Left ventricle myocardium inferior (tissue), 1 donor: ENCODE measurements at regions not wholly inside any gene's neighbourhood (a gene's known extent, or its start where the extent isn't known, plus 50 kb on each side); places are given as distances from the start of the nearest gene placed in this dataset.

ENCODE experiments used
- DNase-seq: peaks from one replicate; pipeline ENCODE4 v3.0.0-alpha.2; 2020
- H3K27ac ChIP-seq: fragments of 200-600 bp; replicated peaks from 2 replicates; pipeline ENCODE4 v1.8.0; 2021
- H3K27me3 ChIP-seq: fragments of 200-600 bp; 2 replicates; pipeline ENCODE4 v1.8.0; 2021; ENCODE audit warnings: low read depth
- H3K36me3 ChIP-seq: fragments of 200-600 bp; 2 replicates; pipeline ENCODE4 v1.8.0; 2021
- H3K4me1 ChIP-seq: fragments of 200-600 bp; 2 replicates; pipeline ENCODE4 v1.8.0; 2021
- H3K4me3 ChIP-seq: fragments of 200-600 bp; 2 replicates; pipeline ENCODE4 v1.8.0; 2021; ENCODE audit warnings: mild to moderate bottlenecking, moderate library complexity
- H3K9me3 ChIP-seq: fragments of 200-600 bp; replicated peaks from 2 replicates; pipeline ENCODE4 v1.8.0; 2021
- intact Hi-C: fragments of 100-400 bp; cut with micrococcal nuclease; formaldehyde crosslinking; loops from one replicate; pipeline ENCODE4 v1.11.0; 2022
- TF ChIP-seq, protein P1 (sequence below): fragments of 200-600 bp; IDR thresholded peaks from 2 replicates; pipeline ENCODE4 v1.8.0; 2021; ENCODE audit warnings: antibody characterized with exemption, mild to moderate bottlenecking, borderline replicate concordance
- donor health status: DM: no; HTN: yes; CAD: no; lungs with severe emphysema.

DNA sequence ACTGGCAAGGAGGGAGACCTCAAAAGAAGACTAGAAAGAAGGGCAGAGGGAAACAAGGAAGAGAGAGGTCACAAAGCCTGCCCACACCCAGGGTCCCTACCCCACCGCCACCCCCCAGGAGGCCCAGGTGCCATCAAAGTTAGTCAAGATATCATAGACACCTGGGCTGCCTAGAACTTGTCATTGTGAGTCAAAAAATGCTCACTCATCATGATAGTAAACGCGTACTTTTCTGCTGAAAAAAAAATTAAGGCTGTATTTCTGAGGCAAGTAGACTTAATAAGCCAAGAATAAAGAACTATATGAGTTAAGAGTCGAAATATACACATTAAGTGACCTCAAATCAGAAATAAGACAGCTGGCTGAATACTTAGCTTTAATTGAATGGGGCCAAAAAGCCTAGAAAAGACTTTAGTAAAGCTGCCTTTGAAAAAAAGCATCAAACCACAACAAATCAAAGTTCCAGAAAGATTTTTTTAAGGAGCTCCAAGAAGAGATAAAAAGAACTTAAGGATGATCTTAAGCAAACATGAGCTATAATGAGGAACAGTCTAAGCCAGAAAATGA is 415.5 kb upstream of the PPP2R3A start:
- Histone ChIP-seq H3K9me3 (no peaks in the 10 kb centered on the region), H3K4me3 (no peak overlapping the region), H3K27ac (no peak overlapping the region), H3K36me3 (no peaks in the 10 kb centered on the region), H3K27me3 (peaks cover 33% of the 10 kb centered on the region), H3K4me1 (no peaks in the 10 kb centered on the region)
- TF ChIP-seq, protein P1, sequence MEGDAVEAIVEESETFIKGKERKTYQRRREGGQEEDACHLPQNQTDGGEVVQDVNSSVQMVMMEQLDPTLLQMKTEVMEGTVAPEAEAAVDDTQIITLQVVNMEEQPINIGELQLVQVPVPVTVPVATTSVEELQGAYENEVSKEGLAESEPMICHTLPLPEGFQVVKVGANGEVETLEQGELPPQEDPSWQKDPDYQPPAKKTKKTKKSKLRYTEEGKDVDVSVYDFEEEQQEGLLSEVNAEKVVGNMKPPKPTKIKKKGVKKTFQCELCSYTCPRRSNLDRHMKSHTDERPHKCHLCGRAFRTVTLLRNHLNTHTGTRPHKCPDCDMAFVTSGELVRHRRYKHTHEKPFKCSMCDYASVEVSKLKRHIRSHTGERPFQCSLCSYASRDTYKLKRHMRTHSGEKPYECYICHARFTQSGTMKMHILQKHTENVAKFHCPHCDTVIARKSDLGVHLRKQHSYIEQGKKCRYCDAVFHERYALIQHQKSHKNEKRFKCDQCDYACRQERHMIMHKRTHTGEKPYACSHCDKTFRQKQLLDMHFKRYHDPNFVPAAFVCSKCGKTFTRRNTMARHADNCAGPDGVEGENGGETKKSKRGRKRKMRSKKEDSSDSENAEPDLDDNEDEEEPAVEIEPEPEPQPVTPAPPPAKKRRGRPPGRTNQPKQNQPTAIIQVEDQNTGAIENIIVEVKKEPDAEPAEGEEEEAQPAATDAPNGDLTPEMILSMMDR: no peak
- no peak for DNase-seq
- intact Hi-C loops: no loop called here

DNA sequence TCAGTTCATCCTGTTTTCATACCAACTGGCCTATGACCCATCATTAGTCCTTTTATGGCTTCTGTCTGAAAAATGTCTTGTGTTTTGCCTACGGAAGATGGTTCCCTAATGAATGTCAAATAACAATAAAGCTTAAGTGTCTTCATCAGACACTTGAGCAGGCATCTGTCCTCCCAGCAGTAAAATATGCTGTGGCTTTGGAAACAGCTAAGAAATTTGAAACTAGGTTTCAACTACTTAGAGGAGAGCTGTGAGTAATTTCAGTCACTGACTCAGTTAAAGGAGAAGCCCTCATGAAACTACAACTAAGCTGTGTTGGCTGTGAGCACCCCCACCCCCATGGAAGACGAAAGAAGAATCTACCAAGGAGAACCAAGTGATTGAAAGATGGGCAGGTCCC is 409.4 kb upstream of the PPP2R3A start:
- no peak overlapping the region for H3K27ac ChIP-seq
- no peak for DNase-seq
- H3K4me1 ChIP-seq: no peaks in the 10 kb centered on the region
- peaks cover 26% of the 10 kb centered on the region for H3K27me3 ChIP-seq
- no peaks in the 10 kb centered on the region for H3K9me3 ChIP-seq
- no peaks in the 10 kb centered on the region for H3K36me3 ChIP-seq
- TF ChIP-seq, protein P1: no peak
- H3K4me3 ChIP-seq: no peak overlapping the region
- intact Hi-C loops: no loop called here

DNA sequence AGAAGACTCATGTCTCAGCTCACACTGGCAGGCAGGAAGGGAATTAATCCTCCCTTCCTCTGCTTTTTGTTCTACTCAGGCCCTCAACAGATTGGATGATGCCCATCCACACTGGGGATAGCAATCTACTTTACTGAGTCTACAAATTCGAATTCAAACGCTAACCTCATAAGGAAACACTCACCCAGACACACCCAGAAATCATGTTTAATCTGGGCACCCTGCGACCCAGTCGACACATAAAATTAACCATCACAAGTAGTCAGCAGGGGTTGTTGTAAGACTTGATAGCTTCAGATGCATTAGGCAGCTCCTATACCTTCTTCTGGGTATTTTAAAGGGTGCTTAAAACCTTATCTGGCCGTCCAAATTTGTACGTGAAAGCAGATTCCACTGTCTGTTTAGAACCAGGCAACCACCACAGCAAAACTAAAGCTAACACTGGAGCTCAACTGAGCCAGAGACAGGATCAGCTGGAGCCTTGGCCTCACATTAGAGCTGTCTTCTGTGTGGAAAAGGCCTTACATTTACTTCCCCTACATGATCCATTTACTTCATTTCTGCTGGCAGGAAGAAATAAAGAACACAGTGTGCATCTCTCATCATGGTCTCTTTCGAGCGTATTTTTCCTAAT is 407.3 kb upstream of the PPP2R3A start:
- peaks cover 12% of the 10 kb centered on the region for H3K27me3 ChIP-seq
- intact Hi-C loops: no loop called here
- H3K4me3 ChIP-seq: no peak overlapping the region
- H3K9me3 ChIP-seq: no peaks in the 10 kb centered on the region
- no peak for DNase-seq
- H3K27ac ChIP-seq: no peak overlapping the region
- TF ChIP-seq, protein P1: no peak
- no peaks in the 10 kb centered on the region for H3K36me3 ChIP-seq
- H3K4me1 ChIP-seq: no peaks in the 10 kb centered on the region

DNA sequence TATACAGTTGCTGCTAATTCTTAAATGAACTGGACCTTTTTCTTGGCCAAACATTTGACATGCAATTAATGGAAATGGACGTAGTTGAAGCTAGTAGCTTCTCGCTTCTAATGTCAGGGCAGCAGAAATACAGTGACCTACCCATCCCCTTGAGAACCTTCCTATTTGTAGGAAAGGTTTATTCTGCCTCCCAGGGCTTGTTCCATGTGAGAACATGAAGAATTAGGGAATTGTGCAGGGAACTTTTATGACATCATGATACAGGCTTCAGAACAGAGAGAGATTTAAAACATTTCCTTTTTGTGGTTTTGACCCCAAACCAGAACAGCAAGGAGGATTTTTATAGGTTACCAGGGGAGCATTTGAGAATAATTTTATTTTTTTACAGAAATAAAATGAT is 406.6 kb upstream of the PPP2R3A start:
- H3K9me3 ChIP-seq: no peaks in the 10 kb centered on the region
- H3K4me1 ChIP-seq: no peaks in the 10 kb centered on the region
- H3K36me3 ChIP-seq: no peaks in the 10 kb centered on the region
- H3K27ac ChIP-seq: no peak overlapping the region
- TF ChIP-seq, protein P1: no peak
- no peak for DNase-seq
- intact Hi-C loops: no loop called here
- peaks cover 11% of the 10 kb centered on the region for H3K27me3 ChIP-seq
- no peak overlapping the region for H3K4me3 ChIP-seq

DNA sequence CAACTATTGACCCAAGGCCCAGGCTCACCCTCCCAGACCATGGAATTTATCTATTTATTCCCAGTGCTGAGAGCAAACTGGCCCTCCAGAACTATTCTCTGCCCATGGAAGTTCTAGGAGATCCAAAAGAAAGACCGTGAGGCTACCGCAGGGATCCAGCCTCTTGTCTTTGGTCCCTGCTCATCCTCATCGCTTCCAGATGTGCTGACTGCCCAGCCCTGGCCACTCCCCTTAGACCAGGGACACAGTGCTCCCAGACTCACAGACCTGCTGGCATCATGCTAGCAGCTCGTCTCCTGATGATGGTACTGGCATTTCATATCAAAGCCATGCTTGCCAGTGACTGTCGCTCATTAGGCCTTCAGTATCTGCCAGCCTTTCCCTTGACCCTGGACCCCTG is 405.7 kb upstream of the PPP2R3A start:
- H3K27me3 ChIP-seq: peaks cover 12% of the 10 kb centered on the region
- intact Hi-C loops: no loop called here

More for the DNA sequence above, 405.7 kb upstream of the PPP2R3A start:
- Histone ChIP-seq H3K9me3 (no peaks in the 10 kb centered on the region), H3K4me3 (no peak overlapping the region), H3K27ac (no peak overlapping the region), H3K4me1 (no peaks in the 10 kb centered on the region), H3K36me3 (no peaks in the 10 kb centered on the region)
- no peak for DNase-seq
- TF ChIP-seq, protein P1: no peak
